ENCODE measurements at regions not wholly inside any gene's neighbourhood (a gene's known extent, or its start where the extent isn't known, plus 50 kb on each side); places are given as distances from the start of the nearest gene placed in this dataset.

GRCh38 chr2:16737812-16738211, 72.2 kb upstream of the CYRIA start:
- no peak for TF ChIP-seq CTCF (conservative IDR thresholded peaks at IDR 0.05)
- no peak overlapping the region for H3K27ac Mint-ChIP-seq
- H3K36me3 Mint-ChIP-seq (ENCODE audit: low read depth), result no peaks in the 10 kb centered on the region
- Histone ChIP-seq H3K9ac (ENCODE audit: extremely low read depth, low read length, poor library complexity, severe bottlenecking) (no peak overlapping the region), H3K9me3 (ENCODE audit: control insufficient read depth, low read length) (no peaks in the 10 kb centered on the region), H3K36me3 (ENCODE audit: control insufficient read depth, insufficient read depth, low read length) (no peaks in the 10 kb centered on the region), H3K27me3 (ENCODE audit: control insufficient read depth, insufficient read depth, low read length, poor library complexity, severe bottlenecking) (no peaks in the 10 kb centered on the region), H3K4me3 (ENCODE audit: low read length) (no peak overlapping the region), H3K4me1 (ENCODE audit: control insufficient read depth, insufficient read depth, low read length) (peaks cover 10% of the 10 kb centered on the region), H3K27ac (ENCODE audit: low read depth, low read length) (no peak overlapping the region)
- H3K27me3 Mint-ChIP-seq (ENCODE audit: insufficient read depth), result peaks cover 8% of the 10 kb centered on the region
- H3K4me1 Mint-ChIP-seq, result peaks cover 19% of the 10 kb centered on the region
- H3K4me3 Mint-ChIP-seq, result no peak overlapping the region
- WGBS, 2 experiments (ENCODE audit: insufficient coverage in 1 of 2, insufficient read length in 1 of 2), result no CpG with 5 or more reads among the region's 1 CpG
- no peaks in the 10 kb centered on the region for H3K9me3 Mint-ChIP-seq
- DNase-seq, result no peak

- Histone ChIP-seq H3K9me3 (ENCODE audit: control insufficient read depth, low read length) (no peaks in the 10 kb centered on the region), H3K27ac (ENCODE audit: low read depth, low read length) (no peak overlapping the region), H3K9ac (ENCODE audit: extremely low read depth, low read length, poor library complexity, severe bottlenecking) (no peak overlapping the region), H3K27me3 (ENCODE audit: control insufficient read depth, insufficient read depth, low read length, poor library complexity, severe bottlenecking) (no peaks in the 10 kb centered on the region), H3K36me3 (ENCODE audit: control insufficient read depth, insufficient read depth, low read length) (no peaks in the 10 kb centered on the region), H3K4me1 (ENCODE audit: control insufficient read depth, insufficient read depth, low read length) (peaks cover 10% of the 10 kb centered on the region), H3K4me3 (ENCODE audit: low read length) (no peak overlapping the region)
- no peak for DNase-seq
- Mint-ChIP-seq H3K36me3 (ENCODE audit: low read depth) (no peaks in the 10 kb centered on the region), H3K9me3 (no peaks in the 10 kb centered on the region), H3K27me3 (ENCODE audit: insufficient read depth) (peaks cover 6% of the 10 kb centered on the region), H3K4me1 (peaks cover 19% of the 10 kb centered on the region), H3K4me3 (no peak overlapping the region), H3K27ac (no peak overlapping the region)
- TF ChIP-seq CTCF (conservative IDR thresholded peaks at IDR 0.05), result no peak
- WGBS, 2 experiments (ENCODE audit: insufficient coverage in 1 of 2, insufficient read length in 1 of 2), result 85% methylated on average over 1 of the region's 2 CpGs; no CpG with 5 or more reads in 1 of the 2 experiments
Observed at GRCh38 chr2:16736633-16737032, 71.0 kb upstream of the CYRIA start.

- H3K36me3 ChIP-seq (ENCODE audit: control insufficient read depth, insufficient read depth, low read length), result no peaks in the 10 kb centered on the region
Observed at GRCh38 chr2:16729335-16729734, 63.7 kb upstream of the CYRIA start.

More at GRCh38 chr2:16729335-16729734, 63.7 kb upstream of the CYRIA start:
- Mint-ChIP-seq H3K27ac (no peak overlapping the region), H3K9me3 (no peaks in the 10 kb centered on the region), H3K36me3 (ENCODE audit: low read depth) (no peaks in the 10 kb centered on the region), H3K4me3 (no peak overlapping the region), H3K4me1 (no peaks in the 10 kb centered on the region), H3K27me3 (ENCODE audit: insufficient read depth) (peaks cover 5% of the 10 kb centered on the region)
- WGBS, 2 experiments (ENCODE audit: insufficient coverage in 1 of 2, insufficient read length in 1 of 2), result 88 to 95% methylated on average over 4 to 5 of the region's 5 CpGs
- Histone ChIP-seq H3K27me3 (ENCODE audit: control insufficient read depth, insufficient read depth, low read length, poor library complexity, severe bottlenecking) (no peaks in the 10 kb centered on the region), H3K9ac (ENCODE audit: extremely low read depth, low read length, poor library complexity, severe bottlenecking) (no peak overlapping the region), H3K4me1 (ENCODE audit: control insufficient read depth, insufficient read depth, low read length) (peaks cover 3% of the 10 kb centered on the region), H3K9me3 (ENCODE audit: control insufficient read depth, low read length) (no peaks in the 10 kb centered on the region), H3K4me3 (ENCODE audit: low read length) (no peak overlapping the region), H3K27ac (ENCODE audit: low read depth, low read length) (no peak overlapping the region)
- DNase-seq, result no peak
- TF ChIP-seq CTCF (conservative IDR thresholded peaks at IDR 0.05), result no peak

Data from endodermal cell (in vitro differentiated cells).